SK-N-MC (cell line): ENCODE measurements at regions not wholly inside any gene's neighbourhood (a gene's known extent, or its start where the extent isn't known, plus 50 kb on each side); places are given as distances from the start of the nearest gene placed in this dataset.
"Not testable (repeated sequence)": the region's sequence is repeated elsewhere in the genome, so short reads cannot be mapped to it uniquely, and the experiment has no call there.

Experiments used
- DNase-seq: peaks from one replicate; pipeline ENCODE4 v3.0.0-alpha.2; 2011; ENCODE audit warnings: low read depth, low spot score
- H3K27ac ChIP-seq: fragments of 200-600 bp; sonication (generic); 2 replicates; pipeline ENCODE4 v1.5.1; 2016; ENCODE audit warnings: mixed run types
- H3K36me3 ChIP-seq: fragments of 200-600 bp; sonication (generic); 2 replicates; pipeline ENCODE4 v1.6.1; 2017; ENCODE audit warnings: antibody characterized with exemption, low read length, mixed read lengths; ENCODE audit not compliant: insufficient read depth
- H3K4me3 ChIP-seq: fragments of 200-600 bp; sonication (generic); 2 replicates; pipeline ENCODE4 v1.5.1; 2016
- H3K9ac ChIP-seq: fragments of 200-600 bp; sonication (generic); 2 replicates; pipeline ENCODE4 v1.8.0; 2017; ENCODE audit warnings: mixed run types, mixed read lengths; ENCODE audit not compliant: insufficient read length
- H3K9me3 ChIP-seq: fragments of 200-600 bp; sonication (generic); 2 replicates; pipeline ENCODE4 v1.6.1; 2017; ENCODE audit warnings: low read depth, mild to moderate bottlenecking, antibody characterized with exemption, low read length, moderate library complexity, mixed read lengths
- EZH2 ChIP-seq: fragments of 200-600 bp; sonication (generic); IDR thresholded peaks from one replicate; pipeline ENCODE4 v1.6.1; 2017; ENCODE audit warnings: antibody characterized with exemption
- FOXP2 ChIP-seq: optimal IDR thresholded peaks from 2 replicates; pipeline ENCODE3; 2011; ENCODE audit warnings: mild to moderate bottlenecking, moderate library complexity; ENCODE audit not compliant: insufficient read depth; ENCODE audit errors: extremely low read length, control extremely low read depth
- POLR2AphosphoS5 ChIP-seq: IDR thresholded peaks from 2 replicates; pipeline ENCODE4 v1.6.1; 2012; ENCODE audit warnings: mild to moderate bottlenecking, low read depth, low read length, borderline replicate concordance

DNA sequence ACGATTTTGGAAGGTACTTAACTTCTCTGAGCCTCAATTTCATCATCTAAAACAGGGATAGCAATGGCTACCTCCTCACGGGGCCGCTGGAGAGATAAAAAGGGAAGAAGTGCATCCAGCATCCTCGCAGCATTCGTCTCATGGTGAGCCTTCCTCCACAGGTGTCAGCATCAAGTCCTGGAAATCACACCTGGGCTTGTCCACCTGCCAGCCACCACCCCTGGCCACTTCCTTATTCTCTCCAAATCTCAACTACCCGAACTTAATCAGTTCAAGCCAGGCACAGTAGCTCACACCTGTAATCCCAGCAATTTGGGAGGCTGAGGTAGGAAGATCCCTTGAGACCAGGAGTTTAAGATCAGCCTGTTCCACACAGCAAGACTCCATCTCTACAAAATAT is 234.5 kb downstream of the LY86 start:
- H3K36me3 ChIP-seq = no peaks in the 10 kb centered on the region
- no peak overlapping the region for H3K4me3 ChIP-seq
- DNase-seq = no peak
- no peak overlapping the region for H3K27ac ChIP-seq
- H3K9ac ChIP-seq = no peak overlapping the region
- no peak for TF ChIP-seq POLR2AphosphoS5
- H3K9me3 ChIP-seq = no peaks in the 10 kb centered on the region

DNA sequence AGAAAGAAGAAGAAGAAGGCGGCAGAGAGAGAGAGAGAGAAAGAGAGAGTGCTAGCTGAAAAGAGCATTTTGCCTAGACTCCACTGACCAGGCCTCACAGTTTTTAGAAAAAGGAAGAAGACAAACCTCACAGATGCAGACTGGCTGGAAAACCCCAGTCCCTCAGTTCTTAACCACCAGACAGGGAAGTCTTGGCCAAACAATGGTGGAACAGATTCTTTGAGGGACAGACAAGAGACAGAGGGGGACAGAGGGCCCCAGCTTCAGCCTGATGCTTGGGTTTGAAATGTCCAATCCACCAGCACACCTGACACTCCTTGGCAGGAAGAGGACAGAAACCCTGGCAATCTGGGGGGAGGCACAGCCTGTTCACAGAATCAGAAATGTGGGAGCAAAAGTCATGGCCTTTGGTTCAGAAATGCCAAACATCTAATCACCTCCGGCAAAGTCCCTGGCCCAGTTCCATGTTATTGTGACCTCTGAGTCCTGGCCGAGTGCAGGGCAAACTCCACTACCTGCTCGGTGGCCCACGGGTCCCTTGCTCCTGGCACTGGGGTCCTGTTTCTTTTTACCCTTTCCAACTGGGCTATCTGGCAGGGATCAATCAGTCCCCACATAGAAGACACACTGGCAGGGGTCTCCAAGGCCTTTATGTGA is 235.2 kb downstream of the LY86 start:
- no peak overlapping the region for H3K27ac ChIP-seq
- no peaks in the 10 kb centered on the region for H3K36me3 ChIP-seq
- H3K4me3 ChIP-seq = no peak overlapping the region
- TF ChIP-seq EZH2 = no peak
- TF ChIP-seq POLR2AphosphoS5 = no peak
- TF ChIP-seq FOXP2 = no peak
- no peak for DNase-seq
- no peak overlapping the region for H3K9ac ChIP-seq
- H3K9me3 ChIP-seq = no peaks in the 10 kb centered on the region

DNA sequence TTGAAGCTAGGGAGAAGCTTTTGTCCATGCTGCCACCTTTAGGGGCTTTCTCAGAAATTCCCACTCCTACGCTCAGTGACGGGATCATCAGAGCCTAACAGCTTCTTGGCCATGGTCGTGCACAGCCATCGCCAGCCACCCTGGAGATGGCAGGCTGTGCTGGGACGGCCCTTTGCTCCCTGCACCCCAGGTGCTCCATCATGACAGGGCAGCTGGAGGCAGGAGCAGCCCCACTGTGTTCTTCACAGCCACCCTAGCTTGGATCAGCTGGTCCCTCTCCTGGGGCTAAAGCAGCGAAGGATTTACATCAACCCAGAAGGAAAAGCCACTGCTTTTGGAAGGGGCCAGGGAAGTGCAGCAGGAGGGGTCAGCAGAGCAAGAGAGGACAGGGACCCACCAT is 235.9 kb downstream of the LY86 start:
- no peak for DNase-seq
- Histone ChIP-seq H3K4me3 (no peak overlapping the region), H3K9me3 (no peaks in the 10 kb centered on the region), H3K9ac (no peak overlapping the region), H3K36me3 (no peaks in the 10 kb centered on the region), H3K27ac (no peak overlapping the region)
- no peak for TF ChIP-seq EZH2
- TF ChIP-seq POLR2AphosphoS5 = no peak
- no peak for TF ChIP-seq FOXP2

DNA sequence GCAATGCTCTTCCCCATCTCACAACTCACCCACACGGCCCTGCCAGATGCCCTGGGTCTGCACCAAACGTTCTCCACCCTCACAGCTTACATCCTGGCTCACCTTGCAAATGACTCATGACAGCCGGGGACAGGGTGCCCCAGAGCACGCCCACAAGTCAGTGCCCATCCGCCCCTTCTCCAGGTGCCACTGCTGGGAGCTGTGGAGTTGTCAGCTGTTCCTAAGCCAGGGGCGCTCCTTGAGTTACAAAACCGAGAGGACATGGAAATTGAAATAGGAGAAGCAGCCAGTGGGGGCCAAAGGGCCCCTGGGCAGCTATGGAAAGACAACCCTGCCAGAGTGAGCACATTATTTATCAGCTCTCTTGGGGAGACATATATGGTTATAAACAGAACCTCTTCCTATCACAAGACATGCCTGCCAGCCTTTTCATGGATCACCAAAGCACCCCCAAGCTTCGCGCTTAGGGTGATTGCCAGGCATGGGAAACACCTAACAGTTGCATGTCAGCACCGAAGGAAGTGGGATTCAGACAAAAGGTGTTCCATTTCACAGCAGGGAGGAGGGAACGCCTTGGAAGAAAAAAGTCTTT is 236.8 kb downstream of the LY86 start:
- TF ChIP-seq POLR2AphosphoS5 = no peak
- no peak for TF ChIP-seq FOXP2
- TF ChIP-seq EZH2 = no peak
- no peaks in the 10 kb centered on the region for H3K36me3 ChIP-seq
- no peak overlapping the region for H3K27ac ChIP-seq
- no peaks in the 10 kb centered on the region for H3K9me3 ChIP-seq
- DNase-seq = no peak
- no peak overlapping the region for H3K4me3 ChIP-seq
- H3K9ac ChIP-seq = no peak overlapping the region

DNA sequence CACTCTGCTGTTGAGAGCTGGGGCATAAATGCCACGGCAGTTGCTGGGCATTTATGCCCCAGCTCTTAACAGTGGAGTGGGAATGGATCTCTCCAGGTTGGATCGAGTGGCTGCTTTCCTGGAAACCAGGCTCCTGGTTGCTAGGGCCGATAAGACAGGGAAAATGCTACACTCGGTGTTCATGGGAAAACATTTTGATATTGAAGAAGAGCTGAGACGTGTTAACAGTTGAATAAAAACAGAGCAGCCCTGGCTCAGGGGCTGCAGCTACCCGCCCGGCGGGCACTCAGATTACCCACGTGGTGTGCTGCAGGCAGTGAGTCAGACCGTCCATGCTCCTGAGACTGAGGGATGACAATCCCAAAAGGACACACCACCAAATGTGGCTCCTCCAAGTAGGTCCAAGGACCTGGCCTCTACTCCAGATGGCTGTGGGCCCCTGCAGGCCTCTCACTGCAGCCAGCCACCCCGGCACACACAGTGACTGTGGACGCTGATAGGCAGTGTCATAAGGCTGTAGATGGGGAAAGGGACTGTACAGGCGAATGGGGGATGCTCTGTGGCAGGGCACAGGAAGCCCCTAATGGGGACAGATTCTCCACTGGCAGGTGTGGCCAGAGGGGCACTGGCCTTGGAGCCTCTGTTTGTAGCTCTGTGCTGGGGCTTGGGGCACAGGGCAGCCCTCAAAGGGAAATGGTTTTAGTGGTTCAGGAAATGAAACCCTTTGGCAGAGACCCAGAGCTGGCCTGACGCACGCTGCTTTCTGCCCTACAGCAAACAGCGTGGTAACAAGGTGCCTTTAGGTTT is 237.8 kb downstream of the LY86 start:
- no peak overlapping the region for H3K9ac ChIP-seq
- no peaks in the 10 kb centered on the region for H3K9me3 ChIP-seq
- no peak for DNase-seq
- no peak for TF ChIP-seq FOXP2
- no peaks in the 10 kb centered on the region for H3K36me3 ChIP-seq
- no peak overlapping the region for H3K27ac ChIP-seq
- H3K4me3 ChIP-seq = no peak overlapping the region

DNA sequence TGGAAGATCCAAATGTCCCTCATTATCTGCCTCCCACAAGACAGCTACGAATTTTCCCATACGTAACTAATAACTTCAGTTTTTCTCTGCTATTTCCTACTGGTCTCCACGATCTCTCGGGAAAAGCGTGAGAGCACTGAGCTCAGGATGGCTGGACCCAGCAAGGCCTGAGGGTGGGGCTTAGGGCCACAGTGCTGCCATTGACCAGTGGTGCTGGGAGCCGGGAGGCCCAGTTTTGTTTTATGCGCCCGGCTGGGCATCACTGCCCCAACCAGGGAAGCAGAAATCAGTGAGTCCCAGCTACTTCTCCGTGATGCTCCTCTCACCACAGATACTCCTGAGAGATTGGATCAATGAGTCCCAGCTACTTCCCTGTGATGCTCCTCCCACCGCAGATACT is 238.4 kb downstream of the LY86 start:
- no peak overlapping the region for H3K9ac ChIP-seq

DNA sequence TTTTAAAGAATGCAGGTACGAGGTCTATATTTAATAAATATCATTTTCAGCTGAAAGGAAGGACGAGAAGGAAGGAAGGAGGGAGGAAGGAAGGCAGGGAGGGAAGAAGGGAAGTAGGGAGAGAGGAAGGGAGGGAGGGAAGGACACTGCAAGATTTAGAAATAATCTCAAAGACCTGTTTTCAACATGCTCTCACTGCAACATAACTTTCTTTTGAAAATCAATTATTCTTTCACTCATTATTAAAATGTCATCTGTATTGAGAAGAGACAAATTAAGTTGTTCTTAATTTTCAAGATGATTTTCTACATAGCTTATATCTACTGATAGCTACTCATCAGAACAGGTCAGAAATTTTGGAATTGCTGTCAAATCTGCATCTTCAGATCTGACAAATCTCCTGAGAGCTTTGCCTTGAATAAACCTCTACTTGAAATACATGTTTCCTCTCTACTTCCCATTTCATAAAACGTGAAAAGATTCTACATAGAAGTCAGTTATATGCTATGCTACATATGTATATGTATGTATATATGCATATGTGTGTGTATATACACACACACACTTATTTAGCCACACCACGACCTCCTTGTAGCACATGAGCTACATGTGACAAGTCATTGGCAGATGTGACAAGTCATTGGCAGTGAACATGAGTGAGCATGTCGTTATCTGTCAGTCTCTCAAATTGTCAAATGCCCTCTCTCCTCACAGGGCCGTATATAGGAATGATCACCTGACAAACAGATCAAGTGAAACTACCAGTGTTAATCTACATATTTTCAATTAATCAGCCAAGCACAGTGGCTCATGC is 241.6 kb downstream of the LY86 start:
- H3K4me3 ChIP-seq = no peak overlapping the region
- no peak for TF ChIP-seq EZH2
- TF ChIP-seq FOXP2 = no peak
- no peak for TF ChIP-seq POLR2AphosphoS5
- H3K36me3 ChIP-seq = no peaks in the 10 kb centered on the region
- no peaks in the 10 kb centered on the region for H3K9me3 ChIP-seq
- no peak overlapping the region for H3K9ac ChIP-seq
- H3K27ac ChIP-seq = no peak overlapping the region
- DNase-seq = no peak

More for the DNA sequence above, 238.4 kb downstream of the LY86 start:
- Histone ChIP-seq H3K4me3 (no peak overlapping the region), H3K9me3 (no peaks in the 10 kb centered on the region), H3K36me3 (no peaks in the 10 kb centered on the region), H3K27ac (no peak overlapping the region)
- DNase-seq = no peak
- no peak for TF ChIP-seq POLR2AphosphoS5
- no peak for TF ChIP-seq EZH2
- no peak for TF ChIP-seq FOXP2

DNA sequence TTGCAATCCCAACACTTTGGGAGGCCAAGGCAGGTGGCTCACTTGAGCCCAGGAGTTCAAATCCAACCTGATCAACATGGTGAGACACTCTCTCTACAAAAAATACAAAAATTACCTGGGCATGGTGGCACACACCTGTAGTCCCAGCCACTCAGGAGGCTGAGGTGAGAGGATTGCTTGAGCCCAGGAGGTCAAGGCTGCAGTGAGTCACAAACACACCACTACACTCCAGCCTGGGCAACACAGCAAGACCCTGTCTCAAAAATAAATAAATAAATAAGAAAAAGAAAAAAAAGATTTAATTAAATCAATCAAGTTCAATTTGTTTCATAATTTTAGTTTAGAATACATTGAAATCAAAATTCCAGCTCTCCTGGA is 242.2 kb downstream of the LY86 start:
- DNase-seq, H3K36me3 ChIP-seq, H3K9ac ChIP-seq, H3K9me3 ChIP-seq, H3K4me3 ChIP-seq, H3K27ac ChIP-seq: not testable (repeated sequence)
